ENCODE measurements at regions not wholly inside any gene's neighbourhood (a gene's known extent, or its start where the extent isn't known, plus 50 kb on each side); places are given as distances from the start of the nearest gene placed in this dataset.
"Not testable (repeated sequence)": the region's sequence is repeated elsewhere in the genome, so short reads cannot be mapped to it uniquely, and the experiment has no call there.

DNA sequence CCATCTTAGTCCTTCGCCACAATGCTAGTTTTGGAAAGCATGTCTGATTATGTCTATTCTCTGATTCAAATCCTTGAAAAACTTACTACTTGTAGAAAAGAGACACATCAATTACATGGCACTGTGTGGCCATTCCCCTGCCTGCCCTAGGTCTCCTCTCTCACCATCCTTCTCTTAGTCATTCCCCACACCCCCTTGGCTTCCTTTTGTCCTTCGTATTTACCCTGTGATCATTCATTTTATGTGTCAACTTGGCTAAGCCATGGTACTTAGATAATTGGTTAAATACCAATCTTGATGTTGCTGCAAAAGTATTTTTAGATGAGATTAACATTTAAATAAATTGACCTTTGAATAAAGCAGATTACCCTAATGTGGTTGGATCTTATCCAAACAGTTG is 122.9 kb upstream of the CDH11 start:
- no peak for DNase-seq

DNA sequence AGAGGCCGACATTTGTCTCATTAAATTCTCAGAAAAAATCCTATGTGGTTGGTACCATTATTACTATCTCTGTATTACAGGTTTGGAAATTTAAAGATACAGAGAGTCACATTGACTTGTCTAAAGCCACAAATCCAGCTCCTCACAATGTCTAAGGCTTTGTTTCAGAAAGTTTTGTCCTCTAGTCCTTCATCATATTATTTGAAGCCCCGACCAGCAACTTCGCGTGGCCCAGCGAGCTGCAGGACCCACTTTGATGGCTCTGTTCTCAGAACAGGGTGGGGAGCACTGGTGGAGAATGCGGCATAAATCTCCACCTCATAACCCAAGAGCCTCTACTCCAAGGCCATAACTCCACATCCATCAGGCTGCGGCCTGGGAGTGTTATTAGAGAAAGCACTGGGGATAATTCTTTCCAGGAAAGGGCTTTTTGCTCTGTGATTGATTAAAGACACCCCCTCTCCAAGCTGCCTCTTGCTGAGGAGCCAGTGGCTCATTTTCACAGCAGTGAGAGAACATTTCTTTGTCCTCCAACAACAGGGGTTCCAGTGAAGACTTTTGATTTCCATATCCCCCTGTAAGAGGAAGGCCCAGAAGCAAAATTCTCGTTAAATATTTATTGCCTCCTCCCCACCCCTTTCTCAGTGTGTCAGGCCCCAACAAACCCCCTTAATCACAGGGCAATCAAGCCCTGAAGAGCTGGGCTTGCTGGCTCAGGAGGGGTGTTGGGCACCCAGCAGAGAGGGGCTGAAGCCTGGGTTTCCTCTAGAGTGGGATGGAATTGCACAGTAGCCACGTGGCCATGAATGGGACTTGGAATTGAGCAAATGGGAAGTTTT is 113.7 kb upstream of the CDH11 start:
- DNase-seq, result no peak

DNA sequence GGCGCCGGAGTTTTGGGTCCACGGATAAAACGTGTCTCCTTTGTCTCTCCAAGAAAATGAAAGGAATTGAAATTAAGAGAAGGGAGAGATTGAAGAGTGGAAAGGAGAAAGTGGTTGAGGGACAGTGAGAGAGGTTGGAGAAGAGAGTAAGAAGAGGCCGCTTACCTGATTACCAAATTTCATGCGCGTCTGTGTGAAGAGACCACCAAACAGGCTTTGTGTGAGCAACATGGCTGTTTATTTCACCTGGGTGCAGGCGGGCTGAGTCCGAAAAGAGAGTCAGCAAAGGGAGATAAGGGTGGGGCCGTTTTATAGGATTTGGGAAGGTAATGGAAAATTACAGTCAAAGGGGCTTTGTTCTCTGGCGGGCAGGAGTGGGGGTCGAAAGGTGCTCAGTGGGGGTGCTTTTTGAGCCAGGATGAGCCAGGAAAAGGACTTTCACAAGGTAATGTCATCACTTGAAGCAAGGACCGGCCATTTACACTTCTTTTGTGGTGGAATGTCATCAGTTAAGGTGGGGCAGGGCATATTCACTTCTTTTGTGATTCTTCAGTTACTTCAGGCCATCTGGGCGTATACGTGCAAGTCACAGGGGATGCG is 113.0 kb upstream of the CDH11 start:
- not testable (repeated sequence) for DNase-seq

DNA sequence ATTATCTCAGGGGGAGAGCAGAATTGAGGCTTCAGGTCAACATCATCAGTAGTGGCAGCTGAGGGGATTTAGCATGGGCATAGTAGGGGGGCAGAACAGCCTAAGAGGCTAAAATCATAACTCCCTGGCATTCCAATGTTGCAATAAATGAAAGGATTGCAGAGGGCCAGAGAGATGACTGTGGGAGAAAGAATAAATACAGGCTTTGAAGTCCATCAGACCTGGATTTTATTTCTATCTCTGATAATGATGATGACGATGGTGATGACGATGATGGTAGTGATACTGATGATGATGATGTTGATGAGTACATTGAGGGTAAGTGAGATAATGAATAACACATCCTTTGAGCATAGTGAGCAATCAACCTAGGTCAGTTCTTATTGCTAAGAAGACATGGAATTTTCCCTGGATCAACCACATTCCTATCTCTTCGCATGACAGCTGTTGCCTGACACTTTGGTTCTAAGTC is 107.4 kb upstream of the CDH11 start:
- DNase-seq, result no peak

DNA sequence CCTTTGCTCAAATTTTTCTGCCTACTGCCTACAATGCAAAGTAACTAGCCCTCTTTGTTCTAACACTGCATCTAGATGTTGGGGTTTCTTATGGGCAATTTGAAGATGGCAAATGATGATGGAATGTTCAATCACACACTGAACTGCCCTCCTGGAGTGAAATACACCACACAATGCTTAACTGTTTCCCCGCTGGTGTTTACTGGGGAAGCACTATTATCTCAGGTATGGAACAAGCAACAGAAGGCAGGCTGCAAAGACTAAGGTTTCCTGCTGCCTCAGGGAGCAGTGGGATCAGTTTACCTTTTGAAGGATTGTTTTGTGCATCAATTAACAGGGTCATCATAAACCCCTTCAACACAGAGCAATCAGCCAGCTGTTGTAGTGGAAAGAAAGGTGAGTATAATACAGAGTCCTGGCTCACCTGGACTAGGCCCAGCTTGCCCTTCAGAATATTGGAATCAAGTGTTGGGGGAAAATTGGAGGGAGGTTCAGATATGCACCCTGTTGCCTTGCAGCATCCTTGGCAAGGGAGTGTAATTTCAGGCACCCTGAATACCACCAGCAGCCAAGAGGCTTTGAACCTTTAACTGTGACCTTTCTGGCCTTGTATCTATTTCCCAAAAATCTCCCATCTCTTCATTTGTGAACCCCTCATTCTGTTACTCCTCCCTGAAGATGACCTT is 105.4 kb upstream of the CDH11 start:
- DNase-seq, result no peak

DNA sequence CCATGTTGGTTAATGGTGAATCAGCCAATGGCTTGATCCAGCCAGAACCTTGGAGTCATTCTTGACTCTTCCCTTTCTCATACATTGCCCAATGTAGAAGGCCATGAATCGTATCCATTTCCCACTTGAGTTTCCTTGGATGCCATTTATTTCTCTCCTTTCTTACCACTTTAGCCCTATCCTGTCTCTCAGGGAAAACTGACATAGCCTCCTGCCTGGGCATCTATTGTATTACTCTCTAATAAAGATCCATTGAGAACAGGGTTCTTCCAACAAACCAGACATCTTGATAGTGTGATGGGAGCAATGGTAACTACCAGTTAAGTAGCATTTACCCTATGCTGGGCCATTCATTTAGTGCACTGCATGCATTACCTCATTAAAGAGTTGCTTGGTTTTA is 104.2 kb upstream of the CDH11 start:
- no peak for DNase-seq

DNA sequence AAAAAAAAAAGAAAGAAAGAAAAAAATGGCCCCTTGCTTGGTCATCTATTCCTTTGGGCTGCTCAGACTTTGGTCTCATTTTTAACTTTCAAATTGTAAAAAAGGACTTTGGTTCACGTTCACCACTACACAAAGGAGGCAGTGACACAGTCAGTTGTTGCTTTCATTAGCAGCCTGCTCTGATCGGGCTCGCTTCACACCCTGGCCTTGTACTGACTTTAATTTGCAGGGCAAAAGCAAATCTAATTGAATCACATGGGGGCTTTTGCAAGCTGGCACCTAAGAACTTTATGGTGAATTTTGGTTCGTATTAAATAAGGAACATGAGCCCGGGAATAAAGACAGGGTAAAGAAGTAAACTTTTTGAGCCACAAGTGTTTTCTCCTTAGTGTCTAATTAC is 103.6 kb upstream of the CDH11 start:
- DNase-seq, result no peak

DNA sequence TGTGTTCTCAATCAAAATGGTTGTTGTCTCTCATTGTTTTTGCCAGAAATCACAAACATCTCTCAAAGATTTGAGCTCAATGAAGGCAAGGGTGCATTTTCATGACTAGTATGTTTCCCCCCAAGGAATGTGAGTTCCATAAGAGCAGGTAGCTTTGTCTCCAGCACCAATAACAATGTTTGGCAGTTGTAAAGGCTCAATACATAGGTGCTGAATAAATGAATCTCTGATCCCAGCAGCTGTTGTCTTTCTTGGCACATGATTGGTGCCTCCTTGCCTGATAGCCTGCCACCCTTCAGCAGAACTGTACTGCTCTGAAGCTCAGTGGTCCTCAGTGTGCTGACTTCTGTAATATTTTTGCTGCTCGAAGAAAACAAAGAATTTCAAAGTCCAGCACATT is 103.1 kb upstream of the CDH11 start:
- no peak for DNase-seq

DNA sequence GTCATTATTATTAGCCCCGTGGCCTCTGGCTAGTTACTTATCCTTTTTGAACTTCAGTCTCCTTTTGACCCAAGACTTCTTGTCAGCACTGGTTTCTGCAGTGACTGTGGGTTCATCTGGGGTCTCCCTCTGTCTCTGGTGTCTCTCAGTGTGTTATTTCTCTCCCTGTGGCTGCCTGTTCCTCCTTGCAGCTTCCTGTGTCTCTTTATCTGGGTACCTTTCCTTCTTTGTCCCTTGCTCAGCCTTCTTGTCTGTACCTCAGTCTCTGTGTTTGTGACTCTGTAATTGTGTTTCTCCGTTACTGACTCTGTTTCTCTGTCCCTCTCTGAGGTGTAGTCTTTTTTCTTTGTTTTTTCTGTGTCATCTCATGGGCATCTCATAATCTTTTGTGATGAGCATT is 102.6 kb upstream of the CDH11 start:
- no peak for DNase-seq

DNA sequence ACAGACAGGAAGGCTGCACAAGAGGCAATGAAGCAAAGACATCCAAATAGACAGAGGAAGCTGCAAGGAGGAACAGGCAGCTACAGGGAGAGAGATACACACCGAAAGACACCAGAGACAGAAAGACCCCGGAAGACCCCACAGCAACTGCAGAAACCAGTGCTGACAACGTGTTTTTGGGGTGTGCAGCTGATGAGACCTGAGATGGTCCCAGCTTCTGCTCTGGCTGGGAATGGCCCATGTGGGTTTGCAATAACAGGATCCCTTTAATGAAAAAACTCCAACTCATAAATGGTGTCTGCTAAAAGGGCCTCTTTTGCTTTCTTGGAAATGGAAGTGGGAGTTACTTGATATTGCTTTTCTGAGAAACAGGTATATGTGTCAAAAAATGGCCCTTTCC is 101.5 kb upstream of the CDH11 start:
- DNase-seq, result no peak

DNA sequence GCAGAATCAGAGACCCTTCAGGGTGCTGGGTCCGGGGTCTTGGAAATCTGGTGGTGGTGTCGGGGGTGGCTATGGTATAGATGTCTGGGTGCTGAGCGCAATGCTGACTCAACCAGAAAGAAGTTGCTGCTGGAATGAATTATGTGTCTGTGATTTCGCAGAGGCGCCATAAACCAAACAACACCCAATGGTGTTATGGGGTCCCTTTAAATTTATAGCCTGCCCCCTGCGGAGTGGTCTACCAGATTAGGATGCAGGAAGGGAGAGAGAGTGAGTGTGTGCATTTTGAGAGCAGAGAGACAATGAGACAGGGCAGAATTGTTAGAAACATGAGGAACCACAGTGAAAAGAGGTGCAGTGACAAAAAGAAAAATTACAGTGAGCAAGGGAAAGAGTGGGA is 100.7 kb upstream of the CDH11 start:
- no peak for DNase-seq

DNA sequence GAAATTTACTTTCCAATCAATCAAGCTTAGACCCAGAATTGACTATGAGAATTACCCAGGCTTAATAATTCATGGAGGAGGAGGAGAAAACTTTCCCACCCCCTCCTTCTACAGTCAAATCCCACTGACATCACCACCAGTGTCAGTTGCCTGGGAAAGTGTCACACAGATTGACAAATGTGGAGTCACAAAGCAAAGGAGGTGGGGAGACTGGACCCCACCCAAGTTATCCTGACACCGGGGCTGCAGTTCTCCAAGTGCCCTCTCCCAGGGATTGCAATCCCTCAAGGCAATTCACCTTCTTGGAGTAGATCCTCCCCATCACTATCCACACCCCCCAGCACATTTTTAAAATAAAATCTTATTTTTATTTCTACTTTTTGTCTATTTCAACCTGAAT is 100.2 kb upstream of the CDH11 start:
- DNase-seq, result no peak

DNA sequence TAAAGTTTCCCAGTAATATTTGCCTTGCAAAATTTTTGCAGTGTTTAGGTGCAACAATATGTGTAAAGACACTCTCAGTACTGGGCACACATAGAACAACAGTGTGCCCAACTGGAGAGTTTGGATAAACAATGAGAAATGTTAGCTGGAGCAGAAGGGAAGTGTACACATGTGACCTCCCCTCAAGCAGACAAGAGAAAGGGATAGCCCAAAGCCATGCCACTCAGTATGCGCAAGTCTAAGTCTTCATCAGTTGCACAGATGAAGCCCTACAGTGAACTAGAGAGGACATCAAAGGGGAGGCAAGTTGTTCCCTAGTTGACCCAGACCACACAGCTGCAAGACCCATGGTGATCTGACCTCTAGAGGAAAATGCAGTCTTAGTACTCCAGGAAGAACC is 97.9 kb upstream of the CDH11 start:
- no peak for DNase-seq

DNA sequence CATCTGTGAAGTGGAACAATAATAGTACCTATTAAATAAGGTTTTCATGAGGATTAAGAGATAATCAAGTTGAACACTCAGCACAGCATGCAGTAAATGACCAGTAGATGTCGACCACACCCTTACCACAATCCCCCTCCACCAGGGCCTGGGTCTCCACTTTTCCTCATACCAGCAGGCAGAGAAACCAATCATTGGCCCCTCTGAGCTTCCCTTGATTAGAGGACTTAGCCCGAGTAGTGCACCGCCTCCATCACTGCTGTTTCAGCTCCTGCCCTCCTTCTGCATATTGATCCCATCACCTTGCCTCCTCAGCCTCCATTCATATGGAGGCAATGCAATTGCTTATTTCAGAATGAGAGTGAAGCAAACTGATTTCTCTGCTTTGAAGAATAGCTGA is 96.5 kb upstream of the CDH11 start:
- no peak for DNase-seq

DNA sequence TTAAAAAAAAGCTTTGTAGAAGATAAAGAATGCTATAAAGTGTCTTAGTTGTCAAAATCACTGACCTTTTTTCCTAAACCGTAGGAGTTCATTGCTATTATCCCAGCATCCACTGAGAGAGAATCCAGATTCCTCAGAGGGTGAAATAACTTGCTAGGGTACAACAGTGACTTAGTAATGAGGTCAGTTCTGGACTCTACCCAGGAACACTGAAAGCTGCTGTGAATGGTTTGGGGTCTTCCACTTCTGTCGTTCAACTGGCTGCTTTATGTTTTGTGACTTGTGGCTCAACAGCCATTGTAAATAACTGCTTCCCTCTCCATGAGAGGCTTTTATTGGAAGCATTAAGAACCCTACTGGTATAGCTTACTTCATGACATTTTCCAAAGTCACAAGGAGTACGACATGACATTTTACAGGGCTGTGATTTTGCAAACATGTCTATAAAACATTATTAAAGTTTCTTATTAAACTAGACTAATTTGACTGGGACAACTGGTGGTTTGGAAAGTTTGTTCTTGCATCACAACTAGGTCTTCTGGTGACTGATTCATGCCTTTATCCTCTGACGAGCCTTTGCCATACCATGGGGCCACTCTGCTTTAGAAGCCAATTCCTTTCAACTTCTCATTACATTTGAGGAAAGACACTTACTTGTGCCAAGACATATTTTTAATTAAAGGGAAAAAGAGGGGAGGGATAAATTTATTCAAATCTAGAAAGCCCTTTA is 92.2 kb upstream of the CDH11 start:
- DNase-seq, result no peak

DNA sequence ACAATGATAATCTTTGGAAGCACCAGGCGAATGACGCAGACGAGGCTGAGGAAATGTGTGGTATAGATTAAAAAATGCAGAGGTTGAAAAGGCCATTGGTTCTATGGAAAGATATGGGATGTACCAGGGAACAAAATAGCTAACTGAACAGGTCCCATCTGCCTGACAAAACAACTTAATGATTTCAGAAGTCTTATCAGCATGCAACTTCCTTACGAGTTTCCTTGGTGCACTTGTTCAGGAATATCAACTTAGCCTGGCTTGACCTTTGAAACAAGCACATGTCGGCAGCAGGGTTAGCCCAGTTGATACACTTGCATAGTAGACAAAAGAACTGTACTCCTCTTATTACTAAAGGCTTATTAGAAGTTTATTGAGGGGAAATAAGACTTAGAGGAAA is 90.9 kb upstream of the CDH11 start:
- DNase-seq, result no peak

DNA sequence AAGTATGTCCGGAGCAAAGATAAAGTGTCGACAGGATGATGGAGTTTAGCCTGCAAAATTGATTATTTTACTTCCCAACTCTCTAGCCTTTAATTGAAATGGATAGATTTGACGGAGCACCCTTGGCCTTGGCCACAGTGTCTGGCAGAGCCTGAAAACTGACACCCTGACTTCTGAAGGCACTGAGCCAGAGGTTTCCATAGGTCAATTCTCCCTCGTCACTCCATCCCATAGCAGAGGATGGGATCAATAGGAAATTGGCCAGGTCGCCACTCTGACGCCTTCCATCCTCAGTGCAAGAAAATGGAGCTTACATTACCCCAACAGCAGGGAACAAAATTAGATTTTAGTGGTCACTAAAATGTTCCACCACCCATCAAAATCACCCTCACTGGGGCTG is 90.4 kb upstream of the CDH11 start:
- DNase-seq, result no peak

DNA sequence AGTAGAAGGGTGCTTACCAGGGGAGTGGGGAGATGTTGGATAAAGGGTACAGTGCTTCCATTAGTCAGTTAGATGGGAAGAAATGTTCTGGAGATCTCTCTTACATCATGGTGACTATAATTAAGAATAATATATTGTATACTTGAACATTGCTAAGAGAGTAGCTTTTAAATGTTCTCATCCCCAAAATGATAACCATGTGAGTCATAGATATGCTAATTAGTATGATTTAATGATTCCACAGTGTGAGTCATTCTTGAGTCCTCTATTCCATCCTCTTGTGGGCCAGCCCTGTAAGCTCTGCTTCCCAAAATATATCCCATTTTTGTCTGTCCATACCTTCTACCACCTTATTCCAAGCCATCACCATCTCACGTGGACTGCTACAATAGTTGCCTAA is 80.6 kb upstream of the CDH11 start:
- DNase-seq, result no peak

DNA sequence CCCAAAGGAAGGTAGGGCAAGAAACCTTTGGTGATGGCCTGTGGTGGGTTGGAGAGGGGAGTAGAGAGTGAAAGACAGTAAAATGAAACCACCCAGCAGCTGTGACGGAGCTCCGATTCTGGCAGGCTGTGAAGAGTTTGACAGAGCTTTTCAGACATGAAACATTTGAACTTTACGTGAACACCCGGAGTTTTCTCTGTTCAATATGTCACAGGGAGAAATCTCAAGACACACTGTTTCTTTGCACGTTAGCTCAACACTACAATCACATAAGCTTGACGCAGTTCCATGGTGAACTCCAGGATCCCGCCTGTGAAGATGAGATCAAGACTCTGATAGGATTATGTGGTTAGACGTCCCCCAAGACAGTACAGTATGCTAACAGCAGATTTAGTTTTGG is 79.6 kb upstream of the CDH11 start:
- no peak for DNase-seq

DNA sequence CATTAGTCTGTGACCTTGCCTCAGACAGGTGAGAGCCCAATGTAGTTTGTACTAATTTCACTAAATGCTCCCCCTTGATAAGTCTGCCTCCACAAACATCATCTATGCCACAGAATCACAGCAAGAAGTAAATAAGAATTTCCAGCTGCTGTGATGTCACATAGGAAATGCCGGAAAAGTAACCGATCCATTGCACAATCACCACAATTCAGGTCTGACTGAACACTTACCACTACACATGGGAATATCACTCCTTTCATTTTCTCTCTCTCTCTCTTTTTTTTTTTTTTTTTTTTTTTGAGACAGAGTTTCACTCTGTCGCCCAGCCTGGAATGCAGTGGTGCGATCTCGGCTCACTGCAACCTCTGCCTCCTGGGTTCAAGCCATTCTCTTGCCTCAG is 79.0 kb upstream of the CDH11 start:
- no peak for DNase-seq

DNA sequence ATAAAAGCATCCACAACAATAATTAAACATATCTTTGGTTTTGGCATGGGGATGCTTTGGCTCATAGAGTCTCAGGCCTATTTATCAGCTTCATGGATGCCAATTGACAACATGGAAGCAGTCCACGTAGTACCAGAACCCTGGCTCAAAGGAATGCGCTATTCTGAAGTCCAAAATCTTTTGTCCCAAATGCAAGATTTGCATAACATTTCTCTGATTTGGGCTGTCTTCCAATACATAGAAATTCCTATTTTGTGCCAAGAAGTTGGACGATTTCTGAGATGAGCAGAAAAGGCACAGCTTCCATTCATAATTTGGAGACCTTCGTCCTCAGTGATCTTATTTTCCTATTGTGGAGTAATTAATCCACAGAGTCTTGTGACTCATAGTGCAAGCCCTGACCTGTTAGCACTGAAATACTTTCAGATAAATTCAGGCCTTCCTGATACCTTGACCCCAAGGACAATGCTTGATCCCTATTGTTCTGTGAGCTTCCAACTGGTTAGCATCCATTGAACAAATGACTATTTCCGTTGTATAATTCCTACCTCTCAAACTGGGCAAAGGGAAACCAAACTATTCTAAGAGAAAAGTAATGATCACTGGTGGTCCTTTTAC is 78.4 kb upstream of the CDH11 start:
- DNase-seq, result no peak

DNA sequence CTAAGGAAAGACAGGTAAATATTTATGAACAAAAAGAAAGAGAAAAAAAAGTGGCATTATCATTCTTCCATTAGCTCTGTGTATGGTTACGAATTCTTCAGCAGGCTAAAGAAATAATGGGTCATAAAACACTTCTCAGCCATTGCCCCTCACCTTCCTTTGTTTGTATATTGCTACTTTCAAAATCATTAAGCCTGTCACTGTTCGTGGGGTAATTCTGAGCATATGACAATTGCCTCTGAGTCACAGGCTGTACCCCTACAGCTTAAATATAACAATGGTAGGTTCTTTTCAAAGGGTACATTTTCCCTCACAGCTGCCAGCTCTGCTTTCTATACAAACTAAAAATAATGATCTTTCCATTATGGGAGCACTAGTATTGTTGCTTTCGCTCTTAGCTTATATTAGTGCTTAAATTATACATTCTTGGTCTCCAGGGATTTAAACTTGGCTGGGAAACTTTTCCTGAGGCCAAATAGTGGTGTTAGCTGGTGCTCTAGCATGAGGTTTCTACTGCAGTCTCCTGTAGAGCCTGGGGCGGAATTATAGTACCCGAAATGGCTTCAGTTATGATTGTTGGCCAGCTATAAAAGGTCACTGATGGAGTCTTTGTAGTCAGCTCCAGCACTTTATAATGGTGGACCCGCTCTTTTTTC is 74.7 kb upstream of the CDH11 start:
- DNase-seq, result no peak

Data from C1 segment of cervical spinal cord (tissue), 14 donors.